SK-N-SH (cell line): ENCODE measurements at regions not wholly inside any gene's neighbourhood (a gene's known extent, or its start where the extent isn't known, plus 50 kb on each side); places are given as distances from the start of the nearest gene placed in this dataset.

Experiments
- CTCF ChIP-seq: fragments of 200-600 bp; sonication (generic); IDR thresholded peaks from 2 replicates; pipeline ENCODE4 v1.6.1; 2017; ENCODE audit warnings: antibody characterized with exemption, mild to moderate bottlenecking, moderate library complexity
- ELF1 ChIP-seq: IDR thresholded peaks from 2 replicates; pipeline ENCODE4 v1.4.0; 2012
- EP300 ChIP-seq, 2 experiments: IDR thresholded peaks; 2 replicates each; pipeline versions ENCODE4 v1.4.0 to v1.6.1; 2012; ENCODE audit warnings: borderline replicate concordance in 1 of 2, low read depth in 1 of 2, low read length in 1 of 2
- EZH2phosphoT487 ChIP-seq: fragments of 200-600 bp; sonication (generic); IDR thresholded peaks from 2 replicates; pipeline ENCODE4 v1.6.1; 2017; ENCODE audit warnings: low read depth, mixed run types, mild to moderate bottlenecking, antibody characterized with exemption, moderate library complexity, borderline replicate concordance
- JUND ChIP-seq: IDR thresholded peaks from 2 replicates; pipeline ENCODE4 v1.4.0; 2012
- POLR2AphosphoS5 ChIP-seq: IDR thresholded peaks from 2 replicates; pipeline ENCODE4 v1.6.1; 2012; ENCODE audit warnings: low read depth, low read length
- RFX5 ChIP-seq: IDR thresholded peaks from 2 replicates; pipeline ENCODE4 v1.6.1; 2012; ENCODE audit warnings: mild to moderate bottlenecking, improper control_type of control experiment, low read length
- SMC3 ChIP-seq: IDR thresholded peaks from 2 replicates; pipeline ENCODE4 v1.6.1; 2012; ENCODE audit warnings: low read depth, low read length, improper control_type of control experiment
- TAF1 ChIP-seq: IDR thresholded peaks from 2 replicates; pipeline ENCODE4 v1.6.1; 2012; ENCODE audit warnings: low read depth, mild to moderate bottlenecking, low read length, moderate library complexity, borderline replicate concordance
- TCF12 ChIP-seq: IDR thresholded peaks from 2 replicates; pipeline ENCODE4 v1.4.0; 2012
- TEAD4 ChIP-seq: IDR thresholded peaks from 2 replicates; pipeline ENCODE4 v1.4.0; 2012; ENCODE audit warnings: mild to moderate bottlenecking, borderline replicate concordance; ENCODE audit not compliant: insufficient read depth
- USF2 ChIP-seq: fragments of 150-350 bp; IDR thresholded peaks from 2 replicates; pipeline ENCODE4 v1.6.1; 2017; ENCODE audit warnings: antibody characterized with exemption, low read length, low read depth, borderline replicate concordance
- TF ChIP-seq, protein P1 (sequence below): IDR thresholded peaks from 2 replicates; pipeline ENCODE4 v1.4.0; 2012; ENCODE audit warnings: low read depth

DNA sequence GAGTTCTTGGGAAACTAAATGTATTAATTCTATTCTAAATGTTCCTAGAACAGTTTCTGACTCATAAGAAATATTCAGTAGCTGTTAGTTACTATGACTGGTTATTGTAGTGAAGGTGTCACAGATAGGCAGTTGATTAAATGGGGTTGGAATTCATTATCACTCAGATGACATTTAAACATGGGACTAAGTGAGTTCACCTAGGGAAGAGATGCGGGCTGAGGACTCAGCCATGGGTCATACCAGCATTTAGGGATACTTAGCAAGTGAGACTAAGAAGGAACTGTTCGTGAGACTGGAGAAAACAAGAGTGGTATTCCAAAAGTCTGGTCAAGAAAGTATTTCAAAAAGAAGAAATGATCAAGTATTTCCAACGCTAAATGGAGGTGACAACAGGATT, 125.1 kb upstream of the ADGRL4 start:
- TF ChIP-seq SMC3 (no peak), USF2 (no peak), RFX5 (no peak), CTCF (no peak), POLR2AphosphoS5 (no peak), TAF1 (no peak), EP300 (IDR thresholded peaks at IDR 0.05; ENCODE audit: borderline replicate concordance in 1 of 2, low read depth in 1 of 2, low read length in 1 of 2) (no peak), TCF12 (no peak), EZH2phosphoT487 (no peak), JUND (no peak), ELF1 (no peak), TEAD4 (no peak)
- TF ChIP-seq, protein P1, sequence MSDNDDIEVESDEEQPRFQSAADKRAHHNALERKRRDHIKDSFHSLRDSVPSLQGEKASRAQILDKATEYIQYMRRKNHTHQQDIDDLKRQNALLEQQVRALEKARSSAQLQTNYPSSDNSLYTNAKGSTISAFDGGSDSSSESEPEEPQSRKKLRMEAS = no peak
